Skeletal muscle satellite cell (primary cell): ENCODE measurements at regions not wholly inside any gene's neighbourhood (a gene's known extent, or its start where the extent isn't known, plus 50 kb on each side); places are given as distances from the start of the nearest gene placed in this dataset.

Experiments
- H3K27me3 ChIP-seq: 2 replicates; pipeline ENCODE4 v1.7.0; 2013; ENCODE audit warnings: low read length; ENCODE audit not compliant: control insufficient read depth, insufficient read depth
- H3K36me3 ChIP-seq: 2 replicates; pipeline ENCODE4 v1.7.0; 2013; ENCODE audit warnings: mild to moderate bottlenecking, control low read depth, low read length; ENCODE audit not compliant: insufficient read depth
- H3K4me1 ChIP-seq: 2 replicates; pipeline ENCODE4 v1.7.0; 2013; ENCODE audit warnings: low read length; ENCODE audit not compliant: control insufficient read depth, insufficient read depth
- H3K4me2 ChIP-seq: 2 replicates; pipeline ENCODE4 v1.7.0; 2013; ENCODE audit warnings: mild to moderate bottlenecking, low read length
- H3K4me3 ChIP-seq: 2 replicates; pipeline ENCODE4 v1.7.0; 2013; ENCODE audit warnings: low read length
- H3K9ac ChIP-seq: 2 replicates; pipeline ENCODE4 v1.7.0; 2013; ENCODE audit warnings: mild to moderate bottlenecking, low read depth, low read length, moderate library complexity
- H3K9me3 ChIP-seq: replicated peaks from 2 replicates; pipeline ENCODE4 v1.7.0; 2013; ENCODE audit warnings: mild to moderate bottlenecking, control low read depth, low read length

DNA sequence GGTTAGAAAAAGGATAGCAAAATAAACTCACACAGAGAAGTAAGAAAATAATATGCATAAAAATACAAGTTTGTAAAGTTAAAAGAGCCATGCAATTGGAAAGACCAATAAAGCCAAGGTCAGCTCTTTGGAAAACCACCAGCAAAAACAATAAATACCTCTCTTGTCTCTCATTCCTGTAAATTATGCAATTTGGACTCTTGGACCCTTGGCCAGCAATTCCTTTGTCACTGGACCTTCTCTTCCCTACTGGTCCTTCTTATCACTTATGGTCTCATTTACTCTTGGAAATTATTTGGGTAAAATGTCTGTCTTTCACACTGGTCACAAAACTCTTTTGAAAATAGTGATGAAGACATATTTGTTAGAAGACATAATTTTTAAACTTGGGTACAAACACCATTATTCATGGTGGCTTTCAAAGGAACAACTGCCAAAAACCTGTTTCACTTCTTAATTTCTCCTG is 379.5 kb downstream of the TMEM232 start:
- Histone ChIP-seq H3K4me1 (peaks cover 4% of the 10 kb centered on the region), H3K27me3 (no peaks in the 10 kb centered on the region), H3K9ac (no peak overlapping the region), H3K36me3 (no peaks in the 10 kb centered on the region), H3K4me3 (no peak overlapping the region), H3K4me2 (no peak overlapping the region), H3K9me3 (no peaks in the 10 kb centered on the region)

DNA sequence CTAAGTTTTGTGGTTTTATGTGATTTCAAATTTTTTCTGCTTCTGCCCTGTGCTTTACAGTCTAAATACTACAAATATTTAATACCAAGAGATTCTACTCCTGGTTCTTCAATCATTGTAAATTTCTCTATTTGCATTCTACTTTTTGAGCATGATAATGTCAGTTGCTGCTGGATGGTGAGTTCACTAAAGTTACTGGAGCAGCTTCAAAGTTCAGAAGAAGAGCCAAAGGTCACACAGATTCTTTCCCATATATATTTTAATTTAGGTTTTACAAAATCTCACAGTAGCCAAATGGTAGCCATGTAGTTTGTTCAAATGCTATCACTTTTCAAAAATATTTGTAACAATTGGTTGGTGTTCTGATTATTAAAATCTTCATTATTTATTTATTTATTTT is 378.7 kb downstream of the TMEM232 start:
- no peak overlapping the region for H3K4me3 ChIP-seq
- no peaks in the 10 kb centered on the region for H3K9me3 ChIP-seq

GRCh38 chr5:110351430-110351829 is 375.0 kb downstream of the TMEM232 start:
- Histone ChIP-seq H3K4me2 (no peak overlapping the region), H3K9me3 (no peaks in the 10 kb centered on the region), H3K27me3 (no peaks in the 10 kb centered on the region), H3K36me3 (no peaks in the 10 kb centered on the region), H3K9ac (no peak overlapping the region), H3K4me1 (peaks cover 9% of the 10 kb centered on the region), H3K4me3 (no peak overlapping the region)

More for the DNA sequence above, 378.7 kb downstream of the TMEM232 start:
- H3K4me1 ChIP-seq = peaks cover 5% of the 10 kb centered on the region
- no peaks in the 10 kb centered on the region for H3K36me3 ChIP-seq
- no peak overlapping the region for H3K9ac ChIP-seq
- H3K27me3 ChIP-seq = no peaks in the 10 kb centered on the region
- no peak overlapping the region for H3K4me2 ChIP-seq

DNA sequence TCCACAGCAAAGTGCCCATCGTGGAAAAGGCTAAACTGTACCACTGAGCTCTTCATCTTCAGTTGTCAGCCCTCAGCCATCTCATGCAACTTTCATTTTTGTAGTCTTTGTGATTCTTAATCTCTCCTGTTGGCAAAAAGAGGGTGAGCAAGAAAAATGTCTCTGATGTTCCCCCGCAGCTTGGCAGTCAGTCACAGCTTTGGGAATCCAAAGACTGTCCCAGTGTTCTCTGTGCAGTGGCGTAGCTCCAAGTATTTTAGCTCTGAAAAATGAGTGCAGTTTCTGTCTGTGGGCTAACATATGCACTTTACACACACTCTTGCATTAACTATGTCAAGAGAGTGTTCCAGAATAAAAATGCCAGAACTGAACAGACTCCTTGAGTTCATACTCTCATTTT is 372.2 kb downstream of the TMEM232 start:
- Histone ChIP-seq H3K4me2 (no peak overlapping the region), H3K9ac (no peak overlapping the region), H3K9me3 (no peaks in the 10 kb centered on the region), H3K4me1 (peaks cover 9% of the 10 kb centered on the region), H3K4me3 (no peak overlapping the region), H3K36me3 (no peaks in the 10 kb centered on the region), H3K27me3 (no peaks in the 10 kb centered on the region)

GRCh38 chr5:110354915-110355644 is 371.4 kb downstream of the TMEM232 start:
- Histone ChIP-seq H3K36me3 (no peaks in the 10 kb centered on the region), H3K4me3 (no peak overlapping the region), H3K4me2 (no peak overlapping the region), H3K27me3 (no peaks in the 10 kb centered on the region), H3K4me1 (peaks cover 9% of the 10 kb centered on the region), H3K9ac (no peak overlapping the region), H3K9me3 (no peaks in the 10 kb centered on the region)

DNA sequence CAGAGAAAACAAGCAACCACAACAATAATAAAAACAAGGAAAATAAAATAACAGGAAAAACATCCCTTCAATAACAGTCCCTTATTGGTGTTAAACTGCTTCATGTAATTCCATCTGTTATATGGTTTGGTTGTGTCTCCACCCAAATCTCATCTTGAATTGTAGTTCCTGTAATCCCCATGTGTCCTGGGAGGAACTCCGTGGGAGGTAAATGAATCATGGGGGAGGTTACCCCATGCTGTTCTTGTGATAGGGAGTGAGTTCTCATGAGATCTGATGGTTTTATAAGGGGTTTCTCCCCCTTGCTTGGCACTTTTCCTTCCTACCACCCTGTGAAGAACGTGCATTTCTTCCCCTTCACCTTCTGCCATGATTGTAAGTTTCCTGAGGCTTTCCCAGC is 369.8 kb downstream of the TMEM232 start:
- Histone ChIP-seq H3K4me1 (peaks cover 7% of the 10 kb centered on the region), H3K4me2 (no peak overlapping the region), H3K4me3 (no peak overlapping the region), H3K9ac (no peak overlapping the region), H3K27me3 (no peaks in the 10 kb centered on the region), H3K9me3 (no peaks in the 10 kb centered on the region), H3K36me3 (no peaks in the 10 kb centered on the region)

DNA sequence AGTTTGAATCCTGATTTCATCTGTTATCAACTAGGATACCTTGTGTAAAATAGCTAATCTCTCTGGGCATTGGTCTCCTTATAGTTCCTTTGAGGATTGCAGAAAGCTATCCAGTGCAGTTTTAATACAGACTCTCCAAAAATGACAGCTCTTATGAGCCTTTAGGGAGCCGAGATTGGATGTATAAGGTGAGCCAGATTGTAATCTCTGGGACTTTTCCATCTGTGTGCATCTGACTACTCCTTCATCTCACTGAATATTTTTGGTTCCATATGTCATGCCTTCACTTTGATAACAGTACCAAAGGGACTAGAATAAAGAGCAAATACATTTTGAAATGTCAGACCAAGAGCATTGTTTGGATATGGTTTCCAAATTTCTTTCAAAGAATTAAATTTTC is 367.2 kb downstream of the TMEM232 start:
- Histone ChIP-seq H3K4me1 (peaks cover 3% of the 10 kb centered on the region), H3K4me2 (no peak overlapping the region), H3K4me3 (no peak overlapping the region), H3K27me3 (no peaks in the 10 kb centered on the region), H3K9me3 (no peaks in the 10 kb centered on the region), H3K36me3 (no peaks in the 10 kb centered on the region), H3K9ac (no peak overlapping the region)

- no peaks in the 10 kb centered on the region for H3K36me3 ChIP-seq
- no peak overlapping the region for H3K4me3 ChIP-seq
- no peak overlapping the region for H3K4me2 ChIP-seq
- H3K27me3 ChIP-seq = no peaks in the 10 kb centered on the region
- no peaks in the 10 kb centered on the region for H3K9me3 ChIP-seq
- H3K4me1 ChIP-seq = no peaks in the 10 kb centered on the region
- no peak overlapping the region for H3K9ac ChIP-seq
Measured at GRCh38 chr5:110361471-110361870, 365.0 kb downstream of the TMEM232 start.

- Histone ChIP-seq H3K36me3 (no peaks in the 10 kb centered on the region), H3K4me1 (no peaks in the 10 kb centered on the region), H3K9ac (no peak overlapping the region), H3K4me2 (no peak overlapping the region), H3K27me3 (no peaks in the 10 kb centered on the region), H3K4me3 (no peak overlapping the region), H3K9me3 (no peaks in the 10 kb centered on the region)
Measured at GRCh38 chr5:110362261-110362660, 364.2 kb downstream of the TMEM232 start.

- Histone ChIP-seq H3K9me3 (no peaks in the 10 kb centered on the region), H3K4me3 (no peak overlapping the region), H3K36me3 (no peaks in the 10 kb centered on the region), H3K4me1 (no peaks in the 10 kb centered on the region), H3K4me2 (no peak overlapping the region), H3K9ac (no peak overlapping the region), H3K27me3 (no peaks in the 10 kb centered on the region)
Measured at GRCh38 chr5:110366716-110367115, 359.8 kb downstream of the TMEM232 start.
